ENCODE measurements at regions not wholly inside any gene's neighbourhood (a gene's known extent, or its start where the extent isn't known, plus 50 kb on each side); places are given as distances from the start of the nearest gene placed in this dataset.

GRCh38 chr2:129069875-129070594, 751.4 kb upstream of the HS6ST1 start:
- DNase-seq (ENCODE audit: low spot score), result no peak

- DNase-seq (ENCODE audit: low spot score), result no peak
Observed at GRCh38 chr2:129070663-129071062, 752.0 kb upstream of the HS6ST1 start.

GRCh38 chr2:129071531-129071930, 752.9 kb upstream of the HS6ST1 start:
- no peak for DNase-seq (ENCODE audit: low spot score)

DNA sequence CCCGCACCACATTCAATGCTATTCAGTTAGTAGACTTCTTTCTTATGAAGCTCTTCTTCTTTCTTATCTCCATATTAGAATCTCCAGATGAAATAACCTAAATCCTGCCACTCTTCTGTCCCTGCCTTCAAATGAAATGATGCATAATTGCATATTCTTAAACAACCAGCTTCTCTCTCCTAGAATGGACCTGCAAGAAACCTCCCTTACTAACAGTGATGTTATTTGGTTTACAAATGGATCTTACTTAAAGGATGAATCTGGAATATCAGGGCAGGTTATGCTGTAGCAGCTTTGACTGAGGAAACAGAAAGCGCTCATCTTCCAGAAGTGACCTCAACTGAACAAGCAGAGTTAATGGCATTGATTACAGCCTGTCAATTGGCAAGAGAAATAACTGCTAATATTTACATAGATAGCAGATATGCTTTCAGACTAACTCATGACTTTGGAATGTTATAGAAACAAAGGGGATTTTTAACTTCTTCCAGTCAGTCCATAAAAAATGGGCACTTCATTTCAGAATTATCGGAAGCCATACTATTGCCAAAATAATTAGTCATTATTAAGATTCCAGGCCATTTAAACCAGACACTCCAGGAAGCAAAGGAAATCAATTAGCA, 755.7 kb upstream of the HS6ST1 start:
- no peak for DNase-seq (ENCODE audit: low spot score)

GRCh38 chr2:129078548-129078947, 759.9 kb upstream of the HS6ST1 start:
- no peak for DNase-seq (ENCODE audit: low spot score)

DNA sequence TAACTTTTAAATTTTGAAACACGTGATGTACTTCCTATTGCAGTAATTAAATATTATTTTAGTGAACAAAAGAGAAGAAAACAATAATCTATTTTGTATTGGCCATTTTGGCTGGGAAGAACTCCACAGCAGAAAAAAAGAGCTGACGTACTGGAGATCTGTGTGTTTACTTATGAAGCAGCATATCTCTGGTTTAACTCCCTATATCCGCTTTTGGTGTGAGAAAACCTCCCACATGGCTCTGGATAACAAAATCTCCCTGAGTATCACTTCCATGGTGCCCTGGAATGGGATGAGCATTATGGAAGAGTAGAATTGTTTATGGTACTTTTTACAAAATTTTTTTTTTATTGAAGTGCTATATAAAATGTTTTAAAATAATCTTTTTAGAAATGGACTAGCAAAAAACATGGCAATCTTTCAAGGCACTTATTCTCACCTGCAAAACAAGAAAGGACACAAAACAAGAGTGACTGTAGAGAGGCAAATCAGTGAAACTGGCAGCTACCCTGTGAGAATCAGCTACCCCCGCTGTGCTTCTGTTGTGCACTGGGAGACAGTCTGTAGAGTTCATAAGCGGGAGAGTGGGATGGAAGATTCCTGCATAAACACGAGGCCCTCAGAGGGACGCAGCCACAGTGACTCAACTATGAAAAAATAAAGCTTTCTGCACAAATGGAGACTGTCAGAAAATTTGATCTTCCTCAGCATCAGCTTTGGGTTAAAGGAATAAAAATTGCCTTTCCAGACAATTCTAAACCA, 762.2 kb upstream of the HS6ST1 start:
- DNase-seq (ENCODE audit: low spot score), result no peak

DNA sequence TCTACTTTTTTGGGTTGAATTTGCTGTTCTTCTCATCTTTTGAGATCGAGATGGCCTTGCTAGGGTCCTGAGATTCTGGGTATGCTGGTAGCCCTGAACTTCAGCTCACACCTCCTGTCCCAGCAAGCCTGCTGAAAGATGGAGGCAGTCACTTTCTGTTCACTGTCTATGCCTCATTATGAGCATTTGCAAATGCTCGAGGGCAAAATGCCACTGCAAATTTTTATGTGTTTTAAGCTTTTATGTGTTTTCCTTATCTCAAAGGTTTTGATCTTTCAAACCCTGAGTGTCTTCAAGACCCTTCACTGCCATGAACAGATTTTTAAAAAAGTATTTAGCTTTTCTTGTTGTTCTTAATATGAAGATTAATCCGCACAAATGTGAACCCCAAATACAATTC, 766.7 kb upstream of the HS6ST1 start:
- DNase-seq (ENCODE audit: low spot score), result no peak

DNA sequence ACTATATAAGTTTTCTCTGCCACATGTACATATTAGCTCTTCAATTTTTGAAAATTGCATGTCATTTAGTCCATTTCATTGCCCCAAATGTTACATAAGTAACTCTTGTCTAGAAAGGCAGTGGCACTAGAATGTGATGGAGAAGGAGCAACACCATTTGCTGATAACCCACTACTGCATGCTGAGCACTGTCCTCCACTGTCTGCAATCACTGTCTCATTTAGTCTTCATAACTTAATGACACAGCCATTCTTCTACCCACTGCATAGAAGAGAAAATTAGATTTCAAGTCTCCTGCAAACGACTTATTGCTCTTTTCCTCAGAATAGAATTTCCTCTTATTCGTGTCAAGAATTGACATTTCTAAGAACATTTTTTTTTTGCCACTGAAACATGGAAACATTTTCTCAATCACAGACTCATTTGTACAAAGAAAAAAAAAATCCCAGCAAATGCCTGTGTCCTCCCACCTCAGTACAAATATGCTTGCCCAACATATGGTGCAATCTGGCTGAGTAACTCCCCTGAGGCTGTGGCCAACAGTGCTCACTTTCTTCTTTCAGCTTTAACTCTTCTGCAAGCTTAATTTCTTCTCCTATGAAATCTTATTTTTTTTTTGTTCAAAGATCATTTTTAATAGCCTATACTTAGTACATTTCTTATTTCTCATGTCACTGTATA, 768.6 kb upstream of the HS6ST1 start:
- no peak for DNase-seq (ENCODE audit: low spot score)

GRCh38 chr2:129091620-129092019, 773.0 kb upstream of the HS6ST1 start:
- DNase-seq (ENCODE audit: low spot score), result no peak

DNA sequence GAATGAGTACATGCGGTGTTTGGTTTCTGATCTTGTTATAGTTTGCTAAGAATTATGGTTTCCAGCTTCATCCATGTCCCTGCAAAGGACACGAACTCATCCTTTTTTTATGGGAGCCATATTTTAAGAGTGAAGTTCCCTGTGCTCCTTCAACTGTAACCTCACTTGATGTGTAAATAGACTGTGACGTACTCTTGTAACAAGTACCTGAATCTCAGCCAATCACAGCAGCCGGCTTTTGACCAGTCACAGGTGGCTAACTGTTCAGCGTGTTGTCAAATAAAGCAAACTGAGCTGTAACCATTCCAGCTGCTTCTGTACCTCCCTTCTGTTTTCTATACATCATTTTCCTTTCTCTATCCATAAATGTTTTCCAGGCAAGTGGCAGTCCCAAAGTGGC, 774.3 kb upstream of the HS6ST1 start:
- DNase-seq (ENCODE audit: low spot score), result no peak

- no peak for DNase-seq (ENCODE audit: low spot score)
Observed at GRCh38 chr2:129101186-129101585, 782.5 kb upstream of the HS6ST1 start.

GRCh38 chr2:129103936-129104878, 785.5 kb upstream of the HS6ST1 start:
- DNase-seq (ENCODE audit: low spot score), result no peak

DNA sequence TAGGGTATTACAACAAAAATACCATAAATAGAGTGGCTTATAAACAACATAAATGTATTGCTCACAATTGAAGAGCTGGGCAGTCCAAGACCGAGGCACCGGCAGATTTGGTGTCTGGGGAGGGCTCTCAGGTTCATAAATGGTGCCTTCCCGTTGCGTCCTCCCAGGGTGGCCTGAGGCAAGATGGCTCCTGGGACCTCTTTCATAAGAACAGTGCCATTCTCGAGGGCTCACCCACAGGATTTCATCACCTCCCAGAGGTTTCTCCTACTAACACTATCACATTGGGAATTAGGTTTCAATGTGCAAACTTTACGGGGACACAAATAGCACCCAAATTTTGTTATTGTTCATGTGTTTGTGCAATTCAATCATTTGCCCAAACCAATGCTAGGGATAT, 793.5 kb upstream of the HS6ST1 start:
- DNase-seq (ENCODE audit: low spot score), result no peak

- no peak for DNase-seq (ENCODE audit: low spot score)
Observed at GRCh38 chr2:129113776-129114175, 795.1 kb upstream of the HS6ST1 start.

DNA sequence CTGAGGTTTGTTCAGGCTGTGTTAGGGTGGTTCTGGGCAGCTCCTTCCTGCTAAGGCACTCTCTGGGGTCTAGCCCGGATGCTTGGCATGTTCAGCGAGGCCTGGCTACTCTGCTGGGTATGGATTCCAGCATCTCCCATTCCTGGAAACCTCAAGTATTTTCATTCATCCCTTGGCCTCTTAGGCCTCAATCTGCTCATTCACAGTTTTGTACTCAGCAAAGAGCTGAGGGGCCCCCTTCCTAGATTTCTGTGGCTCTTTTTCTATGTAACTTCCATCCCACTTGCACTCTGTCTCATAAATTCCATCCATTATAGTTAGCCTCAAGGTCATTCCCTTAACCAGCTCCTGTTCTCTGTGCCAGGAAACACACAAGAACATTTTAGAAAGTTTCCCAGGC, 798.8 kb upstream of the HS6ST1 start:
- DNase-seq (ENCODE audit: low spot score), result no peak

DNA sequence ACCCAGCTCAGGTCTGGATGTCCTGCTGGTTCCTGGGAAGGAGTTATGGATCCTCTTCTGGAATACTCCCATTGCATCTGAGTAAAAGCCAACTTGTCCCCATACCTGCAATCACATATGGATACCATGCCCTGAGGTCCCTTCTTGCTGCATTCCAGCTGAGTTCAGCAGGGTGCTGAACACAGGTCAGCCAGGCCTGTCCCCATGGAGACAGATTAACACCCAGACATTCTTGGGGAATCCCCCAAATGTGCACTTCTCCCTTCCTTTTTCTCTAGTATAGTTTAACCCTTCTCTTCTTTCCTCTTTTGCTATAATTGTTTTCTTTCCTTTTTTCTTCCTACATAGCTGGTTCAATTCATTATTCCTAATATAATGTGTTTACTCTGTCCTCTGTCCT, 799.6 kb upstream of the HS6ST1 start:
- DNase-seq (ENCODE audit: low spot score), result no peak

DNA sequence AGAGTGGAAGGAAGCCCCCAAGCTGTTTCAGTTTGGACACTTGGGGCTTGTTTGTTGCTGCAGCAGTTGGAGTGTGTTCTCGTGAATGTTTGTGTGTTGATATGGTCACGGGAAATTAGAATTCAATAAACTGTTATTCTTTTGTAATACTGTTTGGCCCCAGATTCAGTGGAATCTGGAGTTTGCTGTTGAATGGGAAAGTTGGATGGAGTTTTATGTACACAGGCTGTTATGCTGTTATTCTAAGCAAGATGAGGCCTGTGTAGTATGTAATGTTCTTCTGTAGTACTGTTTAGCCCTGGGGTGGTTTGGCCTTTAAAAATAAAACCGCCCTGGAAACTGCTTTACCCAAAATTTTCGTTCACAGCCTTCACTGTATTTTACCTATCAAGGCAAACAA, 810.4 kb upstream of the HS6ST1 start:
- no peak for DNase-seq (ENCODE audit: low spot score)

- no peak for DNase-seq (ENCODE audit: low spot score)
Observed at GRCh38 chr2:129133692-129134641, 815.3 kb upstream of the HS6ST1 start.

- DNase-seq (ENCODE audit: low spot score), result no peak
Observed at GRCh38 chr2:129135017-129135416, 816.3 kb upstream of the HS6ST1 start.

- DNase-seq (ENCODE audit: low spot score), result no peak
Observed at GRCh38 chr2:129139380-129139779, 820.7 kb upstream of the HS6ST1 start.
